Immature natural killer cell (primary cell): ENCODE measurements at regions not wholly inside any gene's neighbourhood (a gene's known extent, or its start where the extent isn't known, plus 50 kb on each side); places are given as distances from the start of the nearest gene placed in this dataset.
"Not testable (repeated sequence)": the region's sequence is repeated elsewhere in the genome, so short reads cannot be mapped to it uniquely, and the experiment has no call there.

Experiments
- DNase-seq, 3 donors: peaks; one replicate each; pipeline ENCODE4 v3.0.0; 2022; ENCODE audit warnings: mixed read lengths in 1 of 3
- H3K27ac Mint-ChIP-seq, 6 donors: one replicate each; pipeline ENCODE4 v1.8.0; 2020; ENCODE audit warnings: mixed read lengths in 6 of 6, mild to moderate bottlenecking in 5 of 6, inconsistent platforms in 4 of 6, moderate library complexity in 3 of 6
- H3K27me3 Mint-ChIP-seq, 3 donors: one replicate each; pipeline ENCODE4 v1.8.0; 2020 to 2021; ENCODE audit warnings: low read depth in 3 of 3, mild to moderate bottlenecking in 3 of 3, mixed read lengths in 3 of 3, moderate library complexity in 3 of 3, inconsistent platforms in 1 of 3
- H3K36me3 Mint-ChIP-seq, 3 donors: one replicate each; pipeline ENCODE4 v1.8.0; 2020; ENCODE audit warnings: mixed read lengths in 3 of 3, inconsistent platforms in 2 of 3, mild to moderate bottlenecking in 2 of 3
- H3K4me1 Mint-ChIP-seq, 2 donors: one replicate each; pipeline ENCODE4 v1.8.0; 2020; ENCODE audit warnings: inconsistent platforms in 2 of 2, mild to moderate bottlenecking in 2 of 2, mixed read lengths in 2 of 2, moderate library complexity in 1 of 2
- H3K4me3 Mint-ChIP-seq, 5 donors: one replicate each; pipeline ENCODE4 v1.8.0; 2020; ENCODE audit warnings: mild to moderate bottlenecking in 5 of 5, mixed read lengths in 5 of 5, inconsistent platforms in 3 of 5, moderate library complexity in 3 of 5
- H3K9me3 Mint-ChIP-seq, 6 donors: one replicate each; pipeline ENCODE4 v1.8.0; 2020; ENCODE audit warnings: mild to moderate bottlenecking in 6 of 6, mixed read lengths in 6 of 6, inconsistent platforms in 4 of 6, moderate library complexity in 3 of 6

DNA sequence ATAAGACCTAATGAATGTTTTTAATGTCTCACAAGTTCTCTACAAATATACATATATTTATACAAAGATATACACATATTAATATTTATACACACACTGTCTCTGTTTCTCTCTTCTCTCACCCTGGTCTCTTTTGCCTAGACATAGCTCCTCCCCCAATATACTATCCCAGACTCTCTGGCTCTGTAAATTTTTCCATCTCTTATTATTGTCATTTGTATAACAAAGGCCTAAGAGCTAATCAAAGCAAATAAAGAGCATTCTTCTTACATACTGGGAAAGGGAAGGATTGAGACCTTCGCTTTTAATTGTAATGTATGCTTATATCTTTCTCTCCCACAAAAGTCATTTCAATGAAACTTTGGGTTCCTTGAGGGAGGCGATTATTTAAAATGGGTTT lies 318.1 kb downstream of the ADAMTS20 start:
- no peaks in the 10 kb centered on the region for H3K36me3 Mint-ChIP-seq
- H3K9me3 Mint-ChIP-seq, result peaks cover 0 to 26% (median 9%) of the 10 kb centered on the region in 6 donors
- H3K4me1 Mint-ChIP-seq, result no peaks in the 10 kb centered on the region
- no peak overlapping the region for H3K4me3 Mint-ChIP-seq
- DNase-seq, result no peak
- H3K27me3 Mint-ChIP-seq, result peaks cover 0 to 2% (median 0%) of the 10 kb centered on the region in 3 donors
- no peak overlapping the region for H3K27ac Mint-ChIP-seq

- no peak overlapping the region for H3K27ac Mint-ChIP-seq
- no peaks in the 10 kb centered on the region for H3K4me1 Mint-ChIP-seq
- peaks cover 3 to 26% (median 18%) of the 10 kb centered on the region in 6 donors for H3K9me3 Mint-ChIP-seq
- H3K36me3 Mint-ChIP-seq, result no peaks in the 10 kb centered on the region
- no peak for DNase-seq
- H3K27me3 Mint-ChIP-seq, result peaks cover 0 to 2% (median 1%) of the 10 kb centered on the region in 3 donors
- no peak overlapping the region for H3K4me3 Mint-ChIP-seq
Measured at GRCh38 chr12:43226151-43226550, 325.9 kb downstream of the ADAMTS20 start.

DNA sequence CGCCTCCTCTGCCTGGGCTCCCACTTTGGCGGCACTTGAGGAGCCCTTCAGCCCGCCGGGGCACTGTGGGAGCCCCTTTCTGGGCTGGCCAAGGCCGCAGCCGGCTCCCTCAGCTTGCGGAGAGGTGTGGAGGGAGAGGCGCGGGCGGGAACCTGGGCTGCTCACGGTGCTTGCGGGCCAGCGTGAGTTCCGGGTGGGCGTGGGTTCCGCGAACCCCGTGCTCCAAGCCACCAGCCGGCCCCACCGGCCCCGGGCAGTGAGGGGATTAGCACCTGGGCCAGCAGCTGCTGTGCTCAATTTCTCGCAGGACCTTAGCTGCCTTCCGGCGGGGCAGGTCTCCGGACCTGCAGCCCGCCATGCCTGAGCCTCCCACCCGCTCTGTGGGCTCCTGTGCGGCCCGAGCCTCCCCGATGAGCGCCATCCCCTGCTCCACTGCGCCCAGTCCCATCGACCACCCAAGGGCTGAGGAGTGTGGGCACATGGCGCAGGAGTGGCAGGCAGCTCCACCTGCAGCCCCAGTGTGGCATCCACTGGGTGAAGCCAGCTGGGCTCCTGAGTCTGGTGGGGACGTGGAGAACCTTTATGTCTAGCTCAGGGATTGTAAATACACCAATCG lies 327.7 kb downstream of the ADAMTS20 start:
- not testable (repeated sequence) for H3K27me3 Mint-ChIP-seq, H3K36me3 Mint-ChIP-seq

GRCh38 chr12:43222796-43223195 lies 329.2 kb downstream of the ADAMTS20 start:
- H3K4me1 Mint-ChIP-seq, result no peaks in the 10 kb centered on the region
- H3K4me3 Mint-ChIP-seq, result no peak overlapping the region
- no peaks in the 10 kb centered on the region for H3K36me3 Mint-ChIP-seq
- H3K9me3 Mint-ChIP-seq, result peaks cover 5 to 26% (median 18%) of the 10 kb centered on the region in 6 donors
- DNase-seq, result no peak
- no peak overlapping the region for H3K27ac Mint-ChIP-seq
- peaks cover 0 to 2% (median 1%) of the 10 kb centered on the region in 3 donors for H3K27me3 Mint-ChIP-seq

More for the DNA sequence above, 327.7 kb downstream of the ADAMTS20 start:
- H3K4me3 Mint-ChIP-seq, H3K4me1 Mint-ChIP-seq, DNase-seq, H3K27ac Mint-ChIP-seq: not testable (repeated sequence)
- H3K9me3 Mint-ChIP-seq, result peaks cover 5 to 26% (median 19%) of the 10 kb centered on the region in 6 donors

DNA sequence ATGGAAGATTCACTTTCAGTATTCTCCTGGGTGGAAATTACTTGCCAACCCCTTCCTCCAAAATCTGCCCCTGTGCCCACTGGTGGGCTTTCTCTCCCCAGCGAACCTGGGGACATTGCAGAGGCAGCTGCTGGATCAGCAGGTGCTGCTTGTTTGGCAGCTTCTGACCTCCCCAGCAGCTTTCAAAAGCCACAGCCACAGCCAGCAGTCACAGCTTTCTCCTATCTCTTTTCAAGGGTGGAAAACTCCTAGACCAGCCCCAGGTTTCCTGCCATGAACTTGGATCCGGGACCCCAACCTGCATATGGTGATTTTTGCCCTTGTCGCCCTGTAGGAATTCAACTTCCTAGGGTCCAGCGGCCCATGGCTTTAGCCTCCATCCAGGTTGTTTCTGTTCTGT lies 330.8 kb downstream of the ADAMTS20 start:
- no peaks in the 10 kb centered on the region for H3K4me1 Mint-ChIP-seq
- H3K9me3 Mint-ChIP-seq, result peaks cover 1 to 21% (median 11%) of the 10 kb centered on the region in 6 donors
- no peaks in the 10 kb centered on the region for H3K36me3 Mint-ChIP-seq
- no peak overlapping the region for H3K27ac Mint-ChIP-seq
- no peak for DNase-seq
- no peak overlapping the region for H3K4me3 Mint-ChIP-seq
- no peaks in the 10 kb centered on the region for H3K27me3 Mint-ChIP-seq

GRCh38 chr12:43216490-43216889 lies 335.5 kb downstream of the ADAMTS20 start:
- DNase-seq, result no peak
- Mint-ChIP-seq H3K36me3 (no peaks in the 10 kb centered on the region), H3K9me3 (peaks cover 4 to 27% (median 7%) of the 10 kb centered on the region in 6 donors), H3K4me1 (no peaks in the 10 kb centered on the region), H3K4me3 (no peak overlapping the region), H3K27me3 (peaks cover 0 to 2% (median 0%) of the 10 kb centered on the region in 3 donors), H3K27ac (no peak overlapping the region)

- no peak overlapping the region for H3K27ac Mint-ChIP-seq
- no peaks in the 10 kb centered on the region for H3K36me3 Mint-ChIP-seq
- no peak overlapping the region for H3K4me3 Mint-ChIP-seq
- no peak for DNase-seq
- H3K4me1 Mint-ChIP-seq, result no peaks in the 10 kb centered on the region
- H3K9me3 Mint-ChIP-seq, result peaks cover 2 to 42% (median 5%) of the 10 kb centered on the region in 6 donors
- H3K27me3 Mint-ChIP-seq, result peaks cover 0 to 2% (median 0%) of the 10 kb centered on the region in 3 donors
Measured at GRCh38 chr12:43214166-43214565, 337.8 kb downstream of the ADAMTS20 start.

GRCh38 chr12:43213608-43214007 lies 338.4 kb downstream of the ADAMTS20 start:
- H3K4me3 Mint-ChIP-seq, result no peak overlapping the region
- H3K27me3 Mint-ChIP-seq, result peaks cover 0 to 2% (median 0%) of the 10 kb centered on the region in 3 donors
- no peak overlapping the region for H3K27ac Mint-ChIP-seq
- H3K9me3 Mint-ChIP-seq, result peaks cover 2 to 42% (median 5%) of the 10 kb centered on the region in 6 donors
- DNase-seq, result no peak
- H3K4me1 Mint-ChIP-seq, result no peaks in the 10 kb centered on the region
- no peaks in the 10 kb centered on the region for H3K36me3 Mint-ChIP-seq

DNA sequence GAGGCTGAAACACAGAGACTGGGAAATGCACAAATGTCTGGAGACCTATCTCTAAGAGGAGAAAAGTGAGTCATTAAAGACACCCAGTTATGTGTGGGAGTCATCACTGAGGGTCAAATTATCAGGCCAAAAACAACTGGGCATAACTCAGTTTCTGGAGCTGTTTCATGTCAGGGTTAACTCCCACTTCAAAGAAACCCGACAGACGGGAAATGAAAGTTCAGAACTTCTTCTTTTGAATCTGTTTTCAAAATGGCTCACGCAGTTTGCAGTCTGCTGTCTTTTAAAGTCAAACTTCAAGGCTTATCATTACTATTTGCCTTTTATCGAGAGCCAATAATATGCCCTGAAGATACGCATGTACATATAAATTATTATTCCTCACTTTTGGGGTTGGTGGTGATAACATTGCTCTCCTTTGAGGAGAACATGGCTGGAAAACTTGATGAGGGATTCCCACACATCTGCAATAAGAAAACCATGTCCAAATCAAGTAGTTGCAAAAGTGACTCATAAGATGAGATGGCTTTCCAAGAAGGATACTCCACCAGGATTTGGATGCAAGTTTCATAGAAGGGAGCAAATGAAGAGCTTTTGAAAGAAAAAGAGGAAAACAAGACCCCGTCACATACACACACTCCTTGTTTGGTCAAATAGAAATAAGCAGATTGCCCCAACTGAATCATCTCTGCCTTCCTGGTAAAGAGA lies 341.4 kb downstream of the ADAMTS20 start:
- no peaks in the 10 kb centered on the region for H3K4me1 Mint-ChIP-seq
- no peak overlapping the region for H3K27ac Mint-ChIP-seq
- no peaks in the 10 kb centered on the region for H3K36me3 Mint-ChIP-seq
- peaks cover 4 to 37% (median 7%) of the 10 kb centered on the region in 6 donors for H3K9me3 Mint-ChIP-seq
- DNase-seq, result no peak
- peaks cover 0 to 2% (median 0%) of the 10 kb centered on the region in 3 donors for H3K27me3 Mint-ChIP-seq
- no peak overlapping the region for H3K4me3 Mint-ChIP-seq

- no peak overlapping the region for H3K4me3 Mint-ChIP-seq
- H3K27me3 Mint-ChIP-seq, result no peaks in the 10 kb centered on the region
- no peak overlapping the region for H3K27ac Mint-ChIP-seq
- H3K36me3 Mint-ChIP-seq, result no peaks in the 10 kb centered on the region
- no peaks in the 10 kb centered on the region for H3K4me1 Mint-ChIP-seq
- H3K9me3 Mint-ChIP-seq, result peaks cover 0 to 25% (median 7%) of the 10 kb centered on the region in 6 donors
- no peak for DNase-seq
Measured at GRCh38 chr12:43208627-43209026, 343.4 kb downstream of the ADAMTS20 start.

- H3K27me3 Mint-ChIP-seq, result no peaks in the 10 kb centered on the region
- no peaks in the 10 kb centered on the region for H3K36me3 Mint-ChIP-seq
- peaks cover 0 to 25% (median 8%) of the 10 kb centered on the region in 6 donors for H3K9me3 Mint-ChIP-seq
- H3K4me1 Mint-ChIP-seq, result no peaks in the 10 kb centered on the region
- H3K4me3 Mint-ChIP-seq, result no peak overlapping the region
- no peak overlapping the region for H3K27ac Mint-ChIP-seq
- DNase-seq, result no peak
Measured at GRCh38 chr12:43208221-43208620, 343.8 kb downstream of the ADAMTS20 start.

DNA sequence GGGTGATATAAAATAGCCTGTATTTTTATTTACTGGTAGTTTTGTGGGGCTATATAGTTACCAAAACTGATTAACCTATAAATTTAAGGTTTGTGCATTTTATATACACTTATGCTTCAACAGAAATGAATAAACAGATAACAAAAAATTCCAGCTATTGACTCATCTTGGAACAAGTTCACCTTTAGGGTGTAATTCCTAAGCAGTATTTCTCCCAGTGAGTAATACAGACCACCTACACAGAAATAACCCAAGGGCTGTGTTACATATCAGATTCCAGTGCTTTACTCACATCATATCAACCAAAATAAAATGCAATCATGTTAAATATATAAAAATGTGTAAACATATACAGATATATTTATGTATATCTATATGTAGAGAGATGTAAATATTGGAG lies 345.6 kb downstream of the ADAMTS20 start:
- H3K27me3 Mint-ChIP-seq, result peaks cover 0 to 1% (median 0%) of the 10 kb centered on the region in 3 donors
- peaks cover 7 to 36% (median 13%) of the 10 kb centered on the region in 6 donors for H3K9me3 Mint-ChIP-seq
- no peak overlapping the region for H3K4me3 Mint-ChIP-seq
- no peak for DNase-seq
- H3K36me3 Mint-ChIP-seq, result no peaks in the 10 kb centered on the region
- H3K27ac Mint-ChIP-seq, result no peak overlapping the region
- H3K4me1 Mint-ChIP-seq, result no peaks in the 10 kb centered on the region

DNA sequence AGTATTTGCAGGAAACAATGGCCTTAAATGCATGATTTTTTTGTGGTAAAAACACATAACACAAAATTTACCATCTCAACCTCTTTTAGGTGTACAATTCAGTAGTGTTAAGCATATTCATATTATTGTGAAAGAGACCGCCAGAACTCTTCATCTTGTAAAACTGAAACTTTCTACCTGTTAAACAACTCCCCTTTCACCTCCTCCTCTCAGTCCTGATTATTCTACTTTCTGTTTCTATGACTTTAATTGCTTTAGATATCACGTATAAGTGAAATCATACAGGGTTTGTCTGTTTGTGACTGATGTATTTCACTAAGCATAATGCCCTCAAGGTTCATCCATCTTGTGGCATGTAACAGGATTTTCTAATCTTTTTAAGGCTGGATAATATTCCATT lies 353.4 kb downstream of the ADAMTS20 start:
- Mint-ChIP-seq H3K4me3 (no peak overlapping the region), H3K27me3 (peaks cover 0 to 1% (median 0%) of the 10 kb centered on the region in 3 donors), H3K27ac (no peak overlapping the region), H3K9me3 (peaks cover 6 to 41% (median 17%) of the 10 kb centered on the region in 6 donors), H3K4me1 (no peaks in the 10 kb centered on the region), H3K36me3 (no peaks in the 10 kb centered on the region)
- no peak for DNase-seq

- Mint-ChIP-seq H3K36me3 (no peaks in the 10 kb centered on the region), H3K27ac (no peak overlapping the region), H3K27me3 (no peaks in the 10 kb centered on the region), H3K4me3 (no peak overlapping the region), H3K9me3 (peaks cover 4 to 30% (median 14%) of the 10 kb centered on the region in 6 donors), H3K4me1 (no peaks in the 10 kb centered on the region)
- DNase-seq, result no peak
Measured at GRCh38 chr12:43196268-43196907, 355.6 kb downstream of the ADAMTS20 start.
